Lower leg skin (tissue), 3 donors: ENCODE measurements at regions not wholly inside any gene's neighbourhood (a gene's known extent, or its start where the extent isn't known, plus 50 kb on each side); places are given as distances from the start of the nearest gene placed in this dataset.

Source experiments
- POLR2A ChIP-seq, 2 donors: fragments of 450-650 bp; IDR thresholded peaks; one replicate each; pipeline ENCODE4 v1.6.1; 2016 to 2017; ENCODE audit warnings: antibody characterized with exemption in 2 of 2, mild to moderate bottlenecking in 1 of 2, moderate library complexity in 1 of 2
- TF ChIP-seq, protein P1 (sequence below), 3 donors: fragments of 450-650 bp; IDR thresholded peaks; one replicate each; pipeline ENCODE4 v1.5.1; 2016; ENCODE audit warnings: antibody characterized with exemption in 3 of 3, mild to moderate bottlenecking in 3 of 3, moderate library complexity in 2 of 3

DNA sequence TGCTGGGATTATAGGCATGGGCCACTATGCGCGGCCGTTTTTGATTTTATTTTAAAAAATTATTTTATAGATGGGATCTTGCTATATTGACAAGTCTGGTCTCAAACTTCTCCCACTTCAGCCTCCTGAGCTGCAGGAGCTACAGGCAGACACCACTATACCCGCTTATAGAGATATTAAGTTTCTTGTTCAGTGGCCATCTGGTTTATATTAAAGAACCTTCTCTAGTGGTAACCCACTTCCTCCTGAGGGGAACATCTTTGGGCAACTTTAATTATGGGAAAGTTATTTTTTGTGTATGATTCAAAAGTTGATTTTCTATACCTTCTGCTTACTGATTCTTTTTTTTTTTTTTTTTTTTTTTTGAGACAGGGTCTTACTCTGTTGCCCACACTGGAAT, 172.7 kb downstream of the KLF5 start:
- TF ChIP-seq, protein P1, sequence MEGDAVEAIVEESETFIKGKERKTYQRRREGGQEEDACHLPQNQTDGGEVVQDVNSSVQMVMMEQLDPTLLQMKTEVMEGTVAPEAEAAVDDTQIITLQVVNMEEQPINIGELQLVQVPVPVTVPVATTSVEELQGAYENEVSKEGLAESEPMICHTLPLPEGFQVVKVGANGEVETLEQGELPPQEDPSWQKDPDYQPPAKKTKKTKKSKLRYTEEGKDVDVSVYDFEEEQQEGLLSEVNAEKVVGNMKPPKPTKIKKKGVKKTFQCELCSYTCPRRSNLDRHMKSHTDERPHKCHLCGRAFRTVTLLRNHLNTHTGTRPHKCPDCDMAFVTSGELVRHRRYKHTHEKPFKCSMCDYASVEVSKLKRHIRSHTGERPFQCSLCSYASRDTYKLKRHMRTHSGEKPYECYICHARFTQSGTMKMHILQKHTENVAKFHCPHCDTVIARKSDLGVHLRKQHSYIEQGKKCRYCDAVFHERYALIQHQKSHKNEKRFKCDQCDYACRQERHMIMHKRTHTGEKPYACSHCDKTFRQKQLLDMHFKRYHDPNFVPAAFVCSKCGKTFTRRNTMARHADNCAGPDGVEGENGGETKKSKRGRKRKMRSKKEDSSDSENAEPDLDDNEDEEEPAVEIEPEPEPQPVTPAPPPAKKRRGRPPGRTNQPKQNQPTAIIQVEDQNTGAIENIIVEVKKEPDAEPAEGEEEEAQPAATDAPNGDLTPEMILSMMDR (IDR thresholded peaks at IDR 0.05), result no peak
- TF ChIP-seq POLR2A (IDR thresholded peaks at IDR 0.05), result no peak
